K562 (cell line): ENCODE measurements at regions not wholly inside any gene's neighbourhood (a gene's known extent, or its start where the extent isn't known, plus 50 kb on each side); places are given as distances from the start of the nearest gene placed in this dataset.

Experiments
- ESRRB ChIP-seq: fragments of 250-450 bp; sonication (Bioruptor Pico); IDR thresholded peaks from 2 replicates; pipeline ENCODE4 v1.5.0; 2020; ENCODE audit warnings: mild to moderate bottlenecking, moderate library complexity, borderline replicate concordance
- LCOR ChIP-seq: sonication (generic); formaldehyde crosslinking; IDR thresholded peaks from 2 replicates; pipeline ENCODE4 v1.8.0; 2022; ENCODE audit warnings: mild to moderate bottlenecking, missing genetic modification reagents
- PHB2 ChIP-seq: fragments of 450-650 bp; IDR thresholded peaks from 2 replicates; pipeline ENCODE4 v1.6.1; 2017; ENCODE audit warnings: low read depth
- SMARCA4 ChIP-seq: fragments of 450-650 bp; IDR thresholded peaks from 2 replicates; pipeline ENCODE4 v1.6.1; 2016
- SMARCC2 ChIP-seq: fragments of 450-650 bp; IDR thresholded peaks from 2 replicates; pipeline ENCODE4 v1.6.1; 2017; ENCODE audit warnings: antibody characterized with exemption, moderate library complexity, mild to moderate bottlenecking, low read depth
- SRSF3 ChIP-seq: fragments of 200-400 bp; formaldehyde crosslinking; IDR thresholded peaks from 2 replicates; pipeline ENCODE4 v1.6.1; 2016; ENCODE audit warnings: mild to moderate bottlenecking, low read length, moderate library complexity; ENCODE audit not compliant: insufficient read depth
- ZKSCAN8 ChIP-seq: fragments of 200-800 bp; sonication (Bioruptor generic); IDR thresholded peaks from 2 replicates; pipeline ENCODE4 v1.6.1; 2016; ENCODE audit warnings: missing genetic modification characterization, missing compliant biosample characterization
- ZNF197 ChIP-seq: fragments of 200-800 bp; sonication (Bioruptor generic); IDR thresholded peaks from 2 replicates; pipeline ENCODE4 v1.6.1; 2016; ENCODE audit warnings: low read depth, missing genetic modification characterization, missing compliant biosample characterization
- ZNF41 ChIP-seq: fragments of 250-450 bp; sonication (Bioruptor Pico); conservative IDR thresholded peaks from 2 replicates; pipeline ENCODE4 v1.4.0; 2020; ENCODE audit warnings: mild to moderate bottlenecking
- ZNF696 ChIP-seq: fragments of 250-450 bp; sonication (Bioruptor Pico); conservative IDR thresholded peaks from 2 replicates; pipeline ENCODE4 v1.4.0; 2020; ENCODE audit warnings: mild to moderate bottlenecking, moderate library complexity
- ZNF766 ChIP-seq: fragments of 200-800 bp; sonication (Bioruptor generic); conservative IDR thresholded peaks from 2 replicates; pipeline ENCODE4 v1.6.1; 2016; ENCODE audit warnings: missing genetic modification characterization, missing compliant biosample characterization
- TF ChIP-seq, protein P1 (sequence below): sonication (generic); formaldehyde crosslinking; IDR thresholded peaks from 2 replicates; pipeline ENCODE4 v1.5.0; 2020; ENCODE audit warnings: missing genetic modification reagents
- TF ChIP-seq, protein P2 (sequence below): fragments of 250-450 bp; sonication (Bioruptor Pico); IDR thresholded peaks from 2 replicates; pipeline ENCODE4 v1.8.0; 2022; ENCODE audit warnings: inconsistent platforms
- TF ChIP-seq, protein P3 (sequence below): fragments of 450-650 bp; IDR thresholded peaks from 2 replicates; pipeline ENCODE4 v1.6.1; 2014; ENCODE audit warnings: low read depth, mild to moderate bottlenecking, moderate library complexity, borderline replicate concordance
- TF ChIP-seq, protein P4 (sequence below): fragments of 250-450 bp; sonication (Bioruptor Pico); IDR thresholded peaks from 2 replicates; pipeline ENCODE4 v1.9.0; 2021; ENCODE audit warnings: mild to moderate bottlenecking, inconsistent platforms
- TF ChIP-seq, protein P5 (sequence below): IDR thresholded peaks from 2 replicates; pipeline ENCODE4 v1.6.1; 2011; ENCODE audit warnings: borderline replicate concordance, low read depth, mild to moderate bottlenecking, moderate library complexity, low read length; ENCODE audit not compliant: insufficient read depth, poor library complexity, severe bottlenecking

DNA sequence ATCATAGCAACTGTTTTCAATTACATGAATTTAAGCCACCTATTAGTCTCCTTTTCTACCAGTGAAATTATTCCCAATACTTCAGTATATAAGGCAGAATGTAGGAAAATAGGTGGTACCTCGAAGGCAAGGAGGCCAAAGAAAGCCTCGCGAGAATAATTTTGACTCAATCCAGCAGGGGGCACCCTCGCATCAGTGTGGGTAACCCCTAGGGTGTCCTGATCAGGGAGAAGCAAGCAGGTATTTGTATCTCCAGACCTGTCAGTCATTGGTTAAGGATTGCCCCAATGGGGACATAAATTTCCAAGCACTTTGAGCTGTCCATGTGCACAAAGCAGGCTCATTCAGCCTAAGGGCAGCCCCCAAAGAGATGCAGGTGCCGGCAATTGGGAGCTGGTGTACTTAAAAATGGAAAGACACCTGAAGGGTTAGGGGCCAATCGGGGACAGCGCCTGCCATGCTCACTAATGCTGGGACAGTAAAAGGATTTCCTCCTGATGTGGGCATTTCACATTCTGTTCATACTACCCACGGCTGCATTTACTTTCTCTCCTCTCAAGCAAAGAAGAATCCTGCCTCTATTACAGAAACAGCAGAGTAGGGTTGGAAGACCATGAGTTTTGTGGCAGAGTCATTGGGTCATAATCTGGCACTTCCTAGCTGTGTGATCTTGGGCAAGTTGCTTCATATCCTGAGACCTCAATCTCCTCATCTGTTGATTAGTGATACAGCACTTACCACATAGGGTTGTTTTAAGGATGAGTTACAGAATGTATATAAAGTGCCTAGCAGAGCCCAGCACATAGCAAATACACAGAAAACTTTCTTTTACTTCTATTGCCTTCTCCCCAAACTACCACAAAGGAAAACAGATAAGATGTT is 136.1 kb downstream of the ICOS start (continued):
- TF ChIP-seq PHB2 (no peak), LCOR (CRISPR knock-in tag) (no peak), ZNF696 (no peak), SMARCA4 (no peak), ZKSCAN8 (CRISPR knock-in tag) (no peak), ESRRB (CRISPR knock-in tag) (no peak), SMARCC2 (no peak), ZNF197 (no peak), ZNF766 (CRISPR knock-in tag) (no peak), SRSF3 (no peak), ZNF41 (CRISPR knock-in tag) (no peak)
- TF ChIP-seq, protein P1, sequence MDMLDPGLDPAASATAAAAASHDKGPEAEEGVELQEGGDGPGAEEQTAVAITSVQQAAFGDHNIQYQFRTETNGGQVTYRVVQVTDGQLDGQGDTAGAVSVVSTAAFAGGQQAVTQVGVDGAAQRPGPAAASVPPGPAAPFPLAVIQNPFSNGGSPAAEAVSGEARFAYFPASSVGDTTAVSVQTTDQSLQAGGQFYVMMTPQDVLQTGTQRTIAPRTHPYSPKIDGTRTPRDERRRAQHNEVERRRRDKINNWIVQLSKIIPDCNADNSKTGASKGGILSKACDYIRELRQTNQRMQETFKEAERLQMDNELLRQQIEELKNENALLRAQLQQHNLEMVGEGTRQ (CRISPR knock-in tag): no peak
- TF ChIP-seq, protein P2, sequence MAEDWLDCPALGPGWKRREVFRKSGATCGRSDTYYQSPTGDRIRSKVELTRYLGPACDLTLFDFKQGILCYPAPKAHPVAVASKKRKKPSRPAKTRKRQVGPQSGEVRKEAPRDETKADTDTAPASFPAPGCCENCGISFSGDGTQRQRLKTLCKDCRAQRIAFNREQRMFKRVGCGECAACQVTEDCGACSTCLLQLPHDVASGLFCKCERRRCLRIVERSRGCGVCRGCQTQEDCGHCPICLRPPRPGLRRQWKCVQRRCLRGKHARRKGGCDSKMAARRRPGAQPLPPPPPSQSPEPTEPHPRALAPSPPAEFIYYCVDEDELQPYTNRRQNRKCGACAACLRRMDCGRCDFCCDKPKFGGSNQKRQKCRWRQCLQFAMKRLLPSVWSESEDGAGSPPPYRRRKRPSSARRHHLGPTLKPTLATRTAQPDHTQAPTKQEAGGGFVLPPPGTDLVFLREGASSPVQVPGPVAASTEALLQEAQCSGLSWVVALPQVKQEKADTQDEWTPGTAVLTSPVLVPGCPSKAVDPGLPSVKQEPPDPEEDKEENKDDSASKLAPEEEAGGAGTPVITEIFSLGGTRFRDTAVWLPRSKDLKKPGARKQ (CRISPR knock-in tag): no peak
- TF ChIP-seq, protein P3, sequence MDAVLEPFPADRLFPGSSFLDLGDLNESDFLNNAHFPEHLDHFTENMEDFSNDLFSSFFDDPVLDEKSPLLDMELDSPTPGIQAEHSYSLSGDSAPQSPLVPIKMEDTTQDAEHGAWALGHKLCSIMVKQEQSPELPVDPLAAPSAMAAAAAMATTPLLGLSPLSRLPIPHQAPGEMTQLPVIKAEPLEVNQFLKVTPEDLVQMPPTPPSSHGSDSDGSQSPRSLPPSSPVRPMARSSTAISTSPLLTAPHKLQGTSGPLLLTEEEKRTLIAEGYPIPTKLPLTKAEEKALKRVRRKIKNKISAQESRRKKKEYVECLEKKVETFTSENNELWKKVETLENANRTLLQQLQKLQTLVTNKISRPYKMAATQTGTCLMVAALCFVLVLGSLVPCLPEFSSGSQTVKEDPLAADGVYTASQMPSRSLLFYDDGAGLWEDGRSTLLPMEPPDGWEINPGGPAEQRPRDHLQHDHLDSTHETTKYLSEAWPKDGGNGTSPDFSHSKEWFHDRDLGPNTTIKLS: no peak
- TF ChIP-seq, protein P4, sequence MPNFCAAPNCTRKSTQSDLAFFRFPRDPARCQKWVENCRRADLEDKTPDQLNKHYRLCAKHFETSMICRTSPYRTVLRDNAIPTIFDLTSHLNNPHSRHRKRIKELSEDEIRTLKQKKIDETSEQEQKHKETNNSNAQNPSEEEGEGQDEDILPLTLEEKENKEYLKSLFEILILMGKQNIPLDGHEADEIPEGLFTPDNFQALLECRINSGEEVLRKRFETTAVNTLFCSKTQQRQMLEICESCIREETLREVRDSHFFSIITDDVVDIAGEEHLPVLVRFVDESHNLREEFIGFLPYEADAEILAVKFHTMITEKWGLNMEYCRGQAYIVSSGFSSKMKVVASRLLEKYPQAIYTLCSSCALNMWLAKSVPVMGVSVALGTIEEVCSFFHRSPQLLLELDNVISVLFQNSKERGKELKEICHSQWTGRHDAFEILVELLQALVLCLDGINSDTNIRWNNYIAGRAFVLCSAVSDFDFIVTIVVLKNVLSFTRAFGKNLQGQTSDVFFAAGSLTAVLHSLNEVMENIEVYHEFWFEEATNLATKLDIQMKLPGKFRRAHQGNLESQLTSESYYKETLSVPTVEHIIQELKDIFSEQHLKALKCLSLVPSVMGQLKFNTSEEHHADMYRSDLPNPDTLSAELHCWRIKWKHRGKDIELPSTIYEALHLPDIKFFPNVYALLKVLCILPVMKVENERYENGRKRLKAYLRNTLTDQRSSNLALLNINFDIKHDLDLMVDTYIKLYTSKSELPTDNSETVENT (CRISPR knock-in tag): no peak
- TF ChIP-seq, protein P5, sequence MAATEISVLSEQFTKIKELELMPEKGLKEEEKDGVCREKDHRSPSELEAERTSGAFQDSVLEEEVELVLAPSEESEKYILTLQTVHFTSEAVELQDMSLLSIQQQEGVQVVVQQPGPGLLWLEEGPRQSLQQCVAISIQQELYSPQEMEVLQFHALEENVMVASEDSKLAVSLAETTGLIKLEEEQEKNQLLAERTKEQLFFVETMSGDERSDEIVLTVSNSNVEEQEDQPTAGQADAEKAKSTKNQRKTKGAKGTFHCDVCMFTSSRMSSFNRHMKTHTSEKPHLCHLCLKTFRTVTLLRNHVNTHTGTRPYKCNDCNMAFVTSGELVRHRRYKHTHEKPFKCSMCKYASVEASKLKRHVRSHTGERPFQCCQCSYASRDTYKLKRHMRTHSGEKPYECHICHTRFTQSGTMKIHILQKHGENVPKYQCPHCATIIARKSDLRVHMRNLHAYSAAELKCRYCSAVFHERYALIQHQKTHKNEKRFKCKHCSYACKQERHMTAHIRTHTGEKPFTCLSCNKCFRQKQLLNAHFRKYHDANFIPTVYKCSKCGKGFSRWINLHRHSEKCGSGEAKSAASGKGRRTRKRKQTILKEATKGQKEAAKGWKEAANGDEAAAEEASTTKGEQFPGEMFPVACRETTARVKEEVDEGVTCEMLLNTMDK: peak; percentile 19
